Keratinocyte (primary cell): ENCODE measurements at regions not wholly inside any gene's neighbourhood (a gene's known extent, or its start where the extent isn't known, plus 50 kb on each side); places are given as distances from the start of the nearest gene placed in this dataset.

Experiments
- CTCF ChIP-seq, 3 experiments: IDR thresholded peaks in 1 of 3; conservative IDR thresholded peaks in 1 of 3; optimal IDR thresholded peaks in 1 of 3; 2 replicates in 2 of 3; 3 replicates in 1 of 3; pipeline versions ENCODE3 to v1.5.1; 2011; ENCODE audit warnings: low read length in 3 of 3, mild to moderate bottlenecking in 3 of 3, moderate library complexity in 2 of 3, control low read depth in 1 of 3, inconsistent platforms in 1 of 3; ENCODE audit not compliant: insufficient read depth in 2 of 3; ENCODE audit errors: extremely low read depth in 1 of 3
- EZH2 ChIP-seq: IDR thresholded peaks from one replicate; pipeline ENCODE4 v1.6.1; 2012; ENCODE audit warnings: inconsistent platforms, mild to moderate bottlenecking, low read length, moderate library complexity

GRCh38 chr9:105047742-105048041, 119.7 kb upstream of the ABCA1 start:
- TF ChIP-seq CTCF (optimal IDR thresholded peaks at IDR 0.05 in 1 of 3, IDR thresholded peaks at IDR 0.05 in 1 of 3, conservative IDR thresholded peaks at IDR 0.05 in 1 of 3; ENCODE audit: extremely low read depth in 1 of 3, insufficient read depth in 2 of 3, low read length in 3 of 3): no peak
- TF ChIP-seq EZH2: no peak
